Peyer's patch (tissue), 4 donors: ENCODE measurements at regions not wholly inside any gene's neighbourhood (a gene's known extent, or its start where the extent isn't known, plus 50 kb on each side); places are given as distances from the start of the nearest gene placed in this dataset.

ENCODE experiments used
- CTCF ChIP-seq, 6 experiments: fragments of 450-650 bp in 4 of 6; fragments of 200-600 bp in 2 of 6; sonication (generic) in 1 of 6; IDR thresholded peaks; one replicate each; pipeline ENCODE4 v1.5.1; 2017 to 2019; ENCODE audit warnings: antibody characterized with exemption in 6 of 6, mild to moderate bottlenecking in 3 of 6, moderate library complexity in 1 of 6
- POLR2A ChIP-seq, 2 donors: fragments of 450-650 bp; IDR thresholded peaks; one replicate each; pipeline ENCODE4 v1.5.1; 2017; ENCODE audit warnings: antibody characterized with exemption in 2 of 2, mild to moderate bottlenecking in 2 of 2, moderate library complexity in 2 of 2

- TF ChIP-seq CTCF (IDR thresholded peaks at IDR 0.05) (no peak), POLR2A (IDR thresholded peaks at IDR 0.05) (no peak)
These were observed 216.6 kb downstream of the ZNF33B start for GRCh38 chr10:42421812-42422211.
